WTC11 (cell line): ENCODE measurements at regions not wholly inside any gene's neighbourhood (a gene's known extent, or its start where the extent isn't known, plus 50 kb on each side); places are given as distances from the start of the nearest gene placed in this dataset.

Source experiments
- ATAC-seq: fragments of 200-7000 bp; cut with Tn5 transposase; 2 replicates; pipeline ENCODE4 v1.10.0; 2021; ENCODE audit warnings: mild to moderate bottlenecking, moderate library complexity
- CTCF ChIA-PET: fragments of 300-600 bp; sonication (Branson Sonifier 250); formaldehyde crosslinking; loops from one replicate; lab custom pipeline; 2021; ENCODE audit warnings: antibody characterized with exemption; lab: Charles Lee
- POLR2A ChIA-PET: fragments of 350-600 bp; sonication (Branson Sonifier 250); formaldehyde crosslinking; loops from one replicate; lab custom pipeline; 2021; ENCODE audit warnings: antibody characterized with exemption; lab: Charles Lee
- DNase-seq: peaks from one replicate; pipeline ENCODE4 v3.0.0; 2021; ENCODE audit warnings: low spot score
- H3K27ac Mint-ChIP-seq: 2 replicates; pipeline ENCODE4 v1.8.0; 2021; ENCODE audit warnings: mixed read lengths
- H3K27me3 Mint-ChIP-seq: 2 replicates; pipeline ENCODE4 v1.8.0; 2021; ENCODE audit warnings: low read depth, mild to moderate bottlenecking, moderate library complexity, mixed read lengths
- H3K36me3 Mint-ChIP-seq: 2 replicates; pipeline ENCODE4 v1.8.0; 2021; ENCODE audit warnings: mixed read lengths
- H3K4me1 Mint-ChIP-seq: 2 replicates; pipeline ENCODE4 v1.8.0; 2022; ENCODE audit warnings: mixed read lengths
- H3K4me3 Mint-ChIP-seq: 2 replicates; pipeline ENCODE4 v1.8.0; 2021; ENCODE audit warnings: mild to moderate bottlenecking, moderate library complexity, mixed read lengths
- H3K9me3 Mint-ChIP-seq: 2 replicates; pipeline ENCODE4 v1.8.0; 2021; ENCODE audit warnings: mixed read lengths
- AFF4 ChIP-seq: sonication (generic); formaldehyde crosslinking; IDR thresholded peaks from 2 replicates; pipeline ENCODE4 v1.8.1; 2023; ENCODE audit warnings: mild to moderate bottlenecking, missing genetic modification reagents, borderline replicate concordance
- AR ChIP-seq: fragments of 250-450 bp; sonication (Bioruptor Pico); IDR thresholded peaks from 2 replicates; pipeline ENCODE4 v1.9.0; 2021; ENCODE audit warnings: mild to moderate bottlenecking
- CREM ChIP-seq: sonication (generic); formaldehyde crosslinking; IDR thresholded peaks from 2 replicates; pipeline ENCODE4 v1.8.1; 2022; ENCODE audit warnings: mild to moderate bottlenecking, missing genetic modification reagents, moderate library complexity
- E2F5 ChIP-seq: sonication (generic); formaldehyde crosslinking; IDR thresholded peaks from 2 replicates; pipeline ENCODE4 v1.8.1; 2022; ENCODE audit warnings: mild to moderate bottlenecking, moderate library complexity, missing genetic modification reagents
- ELF4 ChIP-seq: sonication (generic); formaldehyde crosslinking; IDR thresholded peaks from 2 replicates; pipeline ENCODE4 v1.8.1; 2022; ENCODE audit warnings: low read depth, mild to moderate bottlenecking, moderate library complexity, missing genetic modification reagents
- ESRRA ChIP-seq: sonication (generic); formaldehyde crosslinking; IDR thresholded peaks from 2 replicates; pipeline ENCODE4 v1.8.1; 2022; ENCODE audit warnings: mild to moderate bottlenecking, missing genetic modification reagents, borderline replicate concordance
- IRF1 ChIP-seq: sonication (generic); formaldehyde crosslinking; IDR thresholded peaks from 2 replicates; pipeline ENCODE4 v1.8.0; 2023; ENCODE audit warnings: missing genetic modification reagents
- IRF2 ChIP-seq: sonication (generic); formaldehyde crosslinking; IDR thresholded peaks from 2 replicates; pipeline ENCODE4 v1.8.0; 2022; ENCODE audit warnings: low read depth, missing genetic modification reagents, borderline replicate concordance
- MAX ChIP-seq: sonication (generic); formaldehyde crosslinking; IDR thresholded peaks from 2 replicates; pipeline ENCODE4 v1.8.0; 2022; ENCODE audit warnings: mild to moderate bottlenecking, missing genetic modification reagents
- MLX ChIP-seq: sonication (generic); formaldehyde crosslinking; IDR thresholded peaks from 2 replicates; pipeline ENCODE4 v1.8.1; 2023; ENCODE audit warnings: mild to moderate bottlenecking, missing genetic modification reagents, moderate library complexity
- NFATC4 ChIP-seq: fragments of 250-450 bp; sonication (Bioruptor Pico); IDR thresholded peaks from 2 replicates; pipeline ENCODE4 v1.9.0; 2021; ENCODE audit warnings: mild to moderate bottlenecking
- RELA ChIP-seq: sonication (generic); formaldehyde crosslinking; IDR thresholded peaks from 2 replicates; pipeline ENCODE4 v1.8.1; 2022; ENCODE audit warnings: missing genetic modification reagents, mild to moderate bottlenecking, borderline replicate concordance
- RORB ChIP-seq: fragments of 250-450 bp; sonication (Bioruptor Pico); IDR thresholded peaks from 2 replicates; pipeline ENCODE4 v1.9.0; 2021; ENCODE audit warnings: mild to moderate bottlenecking
- TCF7 ChIP-seq: sonication (generic); formaldehyde crosslinking; IDR thresholded peaks from 2 replicates; pipeline ENCODE4 v1.8.0; 2022; ENCODE audit warnings: mild to moderate bottlenecking, low read depth, missing genetic modification reagents, moderate library complexity
- TEAD1 ChIP-seq: sonication (generic); formaldehyde crosslinking; IDR thresholded peaks from 2 replicates; pipeline ENCODE4 v1.8.0; 2022; ENCODE audit warnings: mild to moderate bottlenecking, missing genetic modification reagents
- USF1 ChIP-seq: sonication (generic); formaldehyde crosslinking; IDR thresholded peaks from 2 replicates; pipeline ENCODE4 v1.8.0; 2022; ENCODE audit warnings: mild to moderate bottlenecking, missing genetic modification reagents
- USF2 ChIP-seq: sonication (generic); formaldehyde crosslinking; IDR thresholded peaks from 2 replicates; pipeline ENCODE4 v1.8.1; 2023; ENCODE audit warnings: mild to moderate bottlenecking, missing genetic modification reagents, moderate library complexity

- peaks cover 9% of the 10 kb centered on the region for H3K4me1 Mint-ChIP-seq
- H3K27me3 Mint-ChIP-seq = no peaks in the 10 kb centered on the region
- no peak for TF ChIP-seq TEAD1 (CRISPR knock-in tag)
- TF ChIP-seq USF1 (CRISPR knock-in tag) = no peak
- DNase-seq (no peak), ATAC-seq (no peak)
- CTCF ChIA-PET = no interaction called here
- POLR2A ChIA-PET = no interaction called here
- no peak overlapping the region for H3K27ac Mint-ChIP-seq
- H3K4me3 Mint-ChIP-seq = no peak overlapping the region
- H3K9me3 Mint-ChIP-seq = no peaks in the 10 kb centered on the region
- no peaks in the 10 kb centered on the region for H3K36me3 Mint-ChIP-seq
These were observed 159.9 kb upstream of the MMADHC start for GRCh38 chr2:149747456-149747855.

- TF ChIP-seq IRF2 (CRISPR knock-in tag) (no peak), RELA (CRISPR knock-in tag) (no peak), IRF1 (CRISPR knock-in tag) (no peak), AFF4 (CRISPR knock-in tag) (no peak), ELF4 (CRISPR knock-in tag) (no peak), AR (CRISPR knock-in tag) (no peak), ESRRA (CRISPR knock-in tag) (no peak), USF2 (CRISPR knock-in tag) (no peak), E2F5 (CRISPR knock-in tag) (no peak), MLX (CRISPR knock-in tag) (no peak), MAX (no peak), NFATC4 (no peak), TCF7 (CRISPR knock-in tag) (no peak), RORB (CRISPR knock-in tag) (no peak), CREM (no peak)
- Mint-ChIP-seq H3K27me3 (no peaks in the 10 kb centered on the region), H3K36me3 (no peaks in the 10 kb centered on the region), H3K27ac (no peak overlapping the region), H3K4me3 (no peak overlapping the region), H3K4me1 (peaks cover 10% of the 10 kb centered on the region), H3K9me3 (no peaks in the 10 kb centered on the region)
- ATAC-seq (no peak), DNase-seq (no peak)
- POLR2A ChIA-PET = no interaction called here
- CTCF ChIA-PET = no interaction called here
These were observed 158.0 kb upstream of the MMADHC start for GRCh38 chr2:149745396-149746230.
